ENCODE measurements at regions not wholly inside any gene's neighbourhood (a gene's known extent, or its start where the extent isn't known, plus 50 kb on each side); places are given as distances from the start of the nearest gene placed in this dataset.
A peak's percentile ranks its signal among the peaks of the same experiment; 100 is the strongest.
"Not testable (repeated sequence)": the region's sequence is repeated elsewhere in the genome, so short reads cannot be mapped to it uniquely, and the experiment has no call there.

- peak in 1 of 2 donors; percentile 27 for ATAC-seq
Measured at GRCh38 chr13:50422181-50423148, 407.2 kb downstream of the KCNRG start.

GRCh38 chr13:50424993-50425392 is 409.7 kb downstream of the KCNRG start:
- ATAC-seq, result no peak

DNA sequence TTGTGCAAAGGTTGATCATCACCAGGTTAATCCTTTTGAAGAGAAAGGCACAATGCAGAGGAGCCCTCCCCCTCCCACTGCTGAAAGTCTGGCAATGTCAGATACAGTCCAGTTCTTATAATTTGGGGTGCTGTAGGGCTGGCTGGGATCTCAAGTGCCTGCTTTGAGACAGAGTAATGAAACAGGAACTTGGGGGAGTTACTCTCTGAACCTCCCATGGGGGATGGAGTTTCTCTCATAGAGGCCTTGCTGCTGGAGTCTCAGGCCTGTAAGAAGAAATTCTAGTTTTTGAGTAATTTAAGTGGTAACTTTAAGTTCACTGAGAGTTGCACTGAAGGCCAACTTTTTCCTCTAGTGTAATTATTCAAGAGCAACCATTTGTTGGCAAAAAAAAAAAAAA is 410.5 kb downstream of the KCNRG start:
- ATAC-seq, result no peak

- no peak for ATAC-seq
Measured at GRCh38 chr13:50426927-50427326, 411.7 kb downstream of the KCNRG start.

GRCh38 chr13:50427511-50427910 is 412.3 kb downstream of the KCNRG start:
- not testable (repeated sequence) for ATAC-seq

- peak; percentile 45 to 53 for ATAC-seq
Measured at GRCh38 chr13:50428183-50428877, 413.1 kb downstream of the KCNRG start.

DNA sequence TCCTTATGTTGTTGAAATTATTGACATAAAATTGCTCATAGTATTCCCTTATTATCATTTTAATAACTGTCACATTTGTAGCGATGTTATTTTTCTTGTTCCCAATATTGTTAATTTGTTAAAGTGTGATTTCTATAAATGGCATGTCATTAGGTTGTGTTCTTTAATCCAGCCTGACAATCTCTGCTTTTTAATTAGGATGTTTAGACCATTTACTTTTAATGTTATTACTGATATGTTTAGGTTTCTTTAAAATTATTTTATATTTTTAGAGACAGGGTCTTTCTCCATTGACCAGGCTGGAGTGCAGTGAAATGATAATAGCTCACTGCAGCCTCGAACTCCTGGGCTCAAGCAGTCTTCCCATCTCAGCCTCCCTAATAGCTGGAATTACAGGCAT is 408.5 kb downstream of the DLEU7 start:
- no peak for ATAC-seq

DNA sequence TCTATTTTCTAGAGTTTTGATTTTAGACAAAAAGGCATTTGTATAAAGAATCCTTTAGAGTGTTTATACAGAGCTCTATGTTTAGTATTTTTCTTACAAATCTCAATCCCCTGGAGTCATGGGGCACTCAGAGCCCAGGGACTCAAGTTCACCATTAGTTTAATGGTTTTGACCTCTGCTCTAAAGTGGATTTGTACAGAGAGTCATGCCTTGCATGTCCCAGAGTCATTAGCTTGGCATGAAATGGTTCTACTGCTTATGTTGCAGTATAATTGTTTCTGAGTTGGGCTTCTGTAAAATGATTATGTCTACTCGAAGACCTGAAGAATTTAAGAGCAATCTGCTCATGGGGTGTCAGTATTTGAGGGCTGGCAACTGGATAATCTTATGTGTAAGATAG is 406.2 kb downstream of the DLEU7 start:
- ATAC-seq, result no peak

DNA sequence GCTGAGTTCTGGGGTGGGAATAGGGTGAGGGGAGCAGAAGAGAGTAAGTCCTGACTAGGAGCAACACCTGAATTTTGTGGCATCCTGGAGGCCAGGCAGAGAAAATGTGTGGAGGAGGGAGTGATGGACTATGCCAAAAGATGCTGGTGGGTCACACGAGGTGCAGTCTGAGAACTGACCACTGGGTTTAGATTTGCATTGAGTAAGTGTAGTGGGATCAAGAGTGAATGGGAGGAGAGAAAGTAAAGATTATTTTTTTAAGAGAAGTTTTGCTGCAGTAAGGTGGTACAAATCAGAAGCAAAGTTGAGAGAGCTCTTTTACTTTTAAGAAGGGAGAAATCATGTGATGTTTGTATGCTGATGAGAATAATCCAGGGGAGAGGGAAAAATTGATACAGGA is 405.1 kb downstream of the DLEU7 start:
- no peak for ATAC-seq

DNA sequence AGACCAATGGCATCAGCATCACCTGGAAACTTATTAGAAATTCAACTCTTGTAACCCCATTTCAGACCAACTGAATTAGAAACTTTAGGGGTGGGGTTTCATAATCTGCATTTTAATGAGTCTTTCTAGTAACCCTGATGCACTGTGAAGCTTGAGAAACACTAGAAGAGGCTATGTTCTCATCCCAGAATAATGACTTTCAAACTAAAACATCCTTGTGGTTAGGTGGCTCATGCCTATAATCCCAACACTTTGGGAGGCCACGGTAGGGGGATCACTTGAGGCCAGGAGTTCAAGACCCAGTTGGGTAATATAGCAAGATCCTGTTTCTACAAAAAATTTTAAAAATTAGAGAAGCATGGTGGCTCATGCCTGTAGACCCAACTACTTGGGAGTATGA is 402.4 kb downstream of the DLEU7 start:
- ATAC-seq, result no peak

DNA sequence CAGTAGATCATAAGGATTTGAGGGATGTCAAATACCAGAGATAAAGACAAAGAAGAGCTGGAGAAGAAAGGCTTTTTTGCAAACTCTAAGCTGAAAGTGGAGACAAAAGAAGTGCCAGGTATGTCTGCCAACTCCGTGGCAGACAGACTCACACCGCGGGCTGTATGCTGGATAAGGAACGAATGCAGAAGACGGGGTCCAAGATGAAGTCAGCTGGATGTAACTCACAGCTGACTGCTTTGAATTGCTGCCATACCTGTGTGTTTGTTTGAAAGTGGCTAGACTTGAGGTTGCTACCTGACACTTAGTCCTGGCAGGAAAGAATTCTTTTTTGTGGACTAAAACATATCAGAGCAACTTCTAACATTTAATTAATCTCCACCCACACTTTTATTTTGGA is 398.8 kb downstream of the DLEU7 start:
- ATAC-seq, result no peak

GRCh38 chr13:50446611-50447010 is 396.9 kb downstream of the DLEU7 start:
- ATAC-seq, result no peak

DNA sequence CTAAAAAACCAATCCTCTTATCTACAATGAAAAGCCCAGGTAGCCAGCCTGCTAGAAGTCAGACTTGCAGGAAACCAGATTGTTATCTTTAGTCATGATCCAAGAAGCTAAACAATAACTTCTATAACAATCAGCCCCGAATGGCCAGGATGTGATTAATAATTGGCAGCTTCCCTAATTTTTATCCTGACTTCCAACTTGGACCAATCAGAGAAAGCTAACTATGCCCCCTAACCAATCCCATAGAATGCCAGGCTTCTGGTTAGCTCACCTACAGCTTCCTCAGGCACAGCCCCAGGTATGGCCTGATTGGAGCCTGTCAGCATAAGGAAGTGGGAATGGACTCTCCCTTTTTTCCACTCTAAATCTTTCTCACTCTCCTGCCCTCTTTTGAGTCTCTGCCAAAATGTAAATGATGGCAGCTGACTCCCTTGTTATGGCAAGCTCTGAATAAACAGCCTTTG is 394.9 kb downstream of the DLEU7 start:
- no peak for ATAC-seq

GRCh38 chr13:50449465-50449864 is 394.0 kb downstream of the DLEU7 start:
- ATAC-seq, result no peak

DNA sequence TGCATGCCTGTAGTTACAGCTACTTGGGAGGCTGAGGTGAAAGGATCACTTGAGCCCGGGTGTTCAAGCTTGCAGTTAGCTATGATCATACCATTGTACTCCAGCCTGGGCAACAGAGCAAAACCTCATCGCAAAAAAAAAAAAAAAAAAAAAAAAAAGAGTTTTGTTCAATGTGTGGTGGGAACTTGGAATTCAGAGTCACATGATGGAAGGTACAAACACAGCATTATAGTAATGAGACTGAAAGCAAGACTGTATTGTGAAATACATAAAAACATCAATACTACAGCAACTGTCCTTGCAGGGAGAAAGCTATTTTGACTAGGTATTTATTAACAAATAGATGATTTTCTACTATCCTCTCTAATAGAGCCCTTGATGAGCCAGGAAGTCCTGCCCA is 393.2 kb downstream of the DLEU7 start:
- no peak for ATAC-seq

- ATAC-seq, result no peak
Measured at GRCh38 chr13:50451609-50452008, 391.9 kb downstream of the DLEU7 start.

- no peak for ATAC-seq
Measured at GRCh38 chr13:50452028-50452427, 391.5 kb downstream of the DLEU7 start.

GRCh38 chr13:50452756-50453155 is 390.7 kb downstream of the DLEU7 start:
- ATAC-seq, result no peak

- ATAC-seq, result no peak
Measured at GRCh38 chr13:50453188-50453587, 390.3 kb downstream of the DLEU7 start.

DNA sequence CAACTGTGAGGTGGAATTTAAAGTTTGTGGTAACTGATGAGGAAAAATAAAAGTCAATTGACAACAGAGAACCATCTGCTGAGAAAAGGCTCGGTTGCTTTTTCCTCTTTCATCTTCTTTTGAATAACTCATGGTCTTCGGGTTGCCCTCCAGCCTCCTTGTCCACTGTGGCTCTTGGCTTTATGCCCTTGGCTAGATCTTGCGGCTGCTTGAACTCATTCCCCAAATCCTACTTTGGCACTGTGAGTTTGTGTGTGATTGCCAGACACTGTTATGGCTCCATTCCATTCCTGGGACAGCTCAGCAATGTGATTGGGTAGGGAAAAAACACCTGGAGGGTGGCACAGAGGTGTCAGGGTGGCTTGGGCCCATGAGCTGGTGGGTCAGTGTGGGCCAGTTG is 387.4 kb downstream of the DLEU7 start:
- no peak for ATAC-seq

DNA sequence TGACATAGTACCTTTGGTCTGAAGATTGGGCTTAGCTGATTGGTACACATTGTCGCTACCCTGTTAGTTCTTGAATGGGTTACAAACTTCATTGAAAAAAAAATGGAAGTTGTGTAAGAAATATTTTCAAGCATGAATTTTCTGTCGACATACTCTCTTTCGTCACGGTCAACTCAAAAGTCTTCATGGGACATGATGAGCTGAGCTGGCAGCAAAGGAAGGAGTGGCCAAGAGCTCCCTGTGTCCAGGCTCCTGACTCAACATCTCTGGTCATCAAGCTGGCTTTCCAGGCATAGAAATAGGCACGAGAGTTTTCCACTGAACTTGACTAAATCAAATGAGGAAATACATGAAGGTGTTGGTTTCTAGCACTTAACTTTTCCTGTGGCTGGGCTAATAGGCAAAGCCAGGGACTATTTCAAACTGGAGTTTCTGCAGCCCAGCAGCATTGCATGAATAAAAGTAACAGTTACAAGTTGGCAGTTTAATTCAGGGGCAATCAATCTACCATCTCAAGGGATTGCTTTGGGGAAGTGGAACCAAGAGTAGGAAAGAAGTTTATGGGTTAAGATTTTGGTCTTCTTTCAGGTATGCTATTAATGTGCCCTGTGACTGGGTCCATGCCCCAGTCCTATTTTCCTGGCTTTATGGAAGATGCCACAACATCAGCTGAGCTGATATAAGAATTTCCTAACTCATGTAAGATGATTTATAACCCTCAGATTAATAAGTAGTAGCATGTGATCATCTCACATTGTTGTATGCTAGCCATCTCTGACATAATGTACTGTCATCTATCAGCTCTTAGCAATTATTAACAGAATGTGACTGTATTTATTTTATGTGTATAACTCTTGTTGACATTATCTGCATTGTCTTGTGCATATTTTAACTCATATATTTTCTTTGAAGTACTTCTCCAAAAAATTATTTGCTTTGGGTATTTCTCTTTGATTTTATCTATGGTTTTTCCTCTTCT is 385.8 kb downstream of the DLEU7 start:
- no peak for ATAC-seq

DNA sequence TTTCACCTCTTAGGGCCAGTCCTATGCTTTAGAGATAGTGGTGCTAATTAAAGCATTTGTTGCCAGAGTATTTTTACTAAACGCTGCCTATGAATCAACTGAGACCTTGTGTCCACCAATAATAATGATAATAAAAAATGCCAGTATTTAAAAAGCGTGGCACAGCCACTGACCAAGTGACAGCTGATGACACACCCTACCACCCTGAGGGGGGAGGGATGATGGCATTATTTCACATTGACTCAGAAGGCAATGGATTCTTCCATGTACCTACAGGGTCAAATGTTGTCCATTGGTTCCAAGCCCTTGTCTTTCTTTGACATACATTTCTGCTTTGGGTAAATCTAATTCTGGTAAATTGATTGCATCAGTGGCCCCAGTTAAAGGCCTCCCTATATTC is 384.4 kb downstream of the DLEU7 start:
- ATAC-seq, result no peak

- ATAC-seq, result no peak
Measured at GRCh38 chr13:50459658-50460057, 383.8 kb downstream of the DLEU7 start.
